ENCODE measurements at regions not wholly inside any gene's neighbourhood (a gene's known extent, or its start where the extent isn't known, plus 50 kb on each side); places are given as distances from the start of the nearest gene placed in this dataset.

GRCh38 chr1:29577512-29577911 lies 341.2 kb downstream of the PTPRU start:
- Mint-ChIP-seq H3K36me3 (ENCODE audit: low read depth) (no peaks in the 10 kb centered on the region), H3K4me3 (no peak overlapping the region), H3K4me1 (peaks cover 22% of the 10 kb centered on the region), H3K27me3 (ENCODE audit: insufficient read depth) (peaks cover 23% of the 10 kb centered on the region), H3K27ac (no peak overlapping the region), H3K9me3 (no peaks in the 10 kb centered on the region)
- no peaks in the 10 kb centered on the region for H3K36me3 ChIP-seq (ENCODE audit: control insufficient read depth, insufficient read depth, low read length)
- DNase-seq: peak; percentile 67
- H3K4me3 ChIP-seq (ENCODE audit: low read length): no peak overlapping the region
- peaks cover 17% of the 10 kb centered on the region for H3K27me3 ChIP-seq (ENCODE audit: control insufficient read depth, insufficient read depth, low read length, poor library complexity, severe bottlenecking)
- H3K4me1 ChIP-seq (ENCODE audit: control insufficient read depth, insufficient read depth, low read length): peaks cover 7% of the 10 kb centered on the region
- 75 to 76% methylated on average over 7 to 9 of the region's 9 CpGs for WGBS, 2 experiments (ENCODE audit: insufficient coverage in 1 of 2, insufficient read length in 1 of 2)
- H3K9me3 ChIP-seq (ENCODE audit: control insufficient read depth, low read length): no peaks in the 10 kb centered on the region
- H3K27ac ChIP-seq (ENCODE audit: low read depth, low read length): no peak overlapping the region
- TF ChIP-seq CTCF (conservative IDR thresholded peaks at IDR 0.05): peak; percentile 44
- H3K9ac ChIP-seq (ENCODE audit: extremely low read depth, low read length, poor library complexity, severe bottlenecking): no peak overlapping the region

- peaks cover 7% of the 10 kb centered on the region for H3K4me1 ChIP-seq (ENCODE audit: control insufficient read depth, insufficient read depth, low read length)
- Mint-ChIP-seq H3K27me3 (ENCODE audit: insufficient read depth) (peaks cover 23% of the 10 kb centered on the region), H3K4me3 (no peak overlapping the region), H3K36me3 (ENCODE audit: low read depth) (no peaks in the 10 kb centered on the region), H3K27ac (no peak overlapping the region), H3K4me1 (peaks cover 22% of the 10 kb centered on the region), H3K9me3 (no peaks in the 10 kb centered on the region)
- H3K4me3 ChIP-seq (ENCODE audit: low read length): no peak overlapping the region
- no peaks in the 10 kb centered on the region for H3K9me3 ChIP-seq (ENCODE audit: control insufficient read depth, low read length)
- H3K9ac ChIP-seq (ENCODE audit: extremely low read depth, low read length, poor library complexity, severe bottlenecking): no peak overlapping the region
- no peak for TF ChIP-seq CTCF (conservative IDR thresholded peaks at IDR 0.05)
- H3K36me3 ChIP-seq (ENCODE audit: control insufficient read depth, insufficient read depth, low read length): no peaks in the 10 kb centered on the region
- no peak for DNase-seq
- WGBS, 2 experiments (ENCODE audit: insufficient coverage in 1 of 2, insufficient read length in 1 of 2): 91 to 100% methylated on average over 3 to 6 of the region's 6 CpGs
- H3K27ac ChIP-seq (ENCODE audit: low read depth, low read length): no peak overlapping the region
- H3K27me3 ChIP-seq (ENCODE audit: control insufficient read depth, insufficient read depth, low read length, poor library complexity, severe bottlenecking): peaks cover 17% of the 10 kb centered on the region
These were observed 340.2 kb downstream of the PTPRU start for GRCh38 chr1:29576510-29576909.

- H3K27me3 Mint-ChIP-seq (ENCODE audit: insufficient read depth): peaks cover 24% of the 10 kb centered on the region
- no peaks in the 10 kb centered on the region for H3K9me3 ChIP-seq (ENCODE audit: control insufficient read depth, low read length)
- peaks cover 7% of the 10 kb centered on the region for H3K4me1 ChIP-seq (ENCODE audit: control insufficient read depth, insufficient read depth, low read length)
- no peak for TF ChIP-seq CTCF (conservative IDR thresholded peaks at IDR 0.05)
- no peak overlapping the region for H3K27ac Mint-ChIP-seq
- H3K27me3 ChIP-seq (ENCODE audit: control insufficient read depth, insufficient read depth, low read length, poor library complexity, severe bottlenecking): peaks cover 17% of the 10 kb centered on the region
- no peak overlapping the region for H3K4me3 Mint-ChIP-seq
- no peak overlapping the region for H3K9ac ChIP-seq (ENCODE audit: extremely low read depth, low read length, poor library complexity, severe bottlenecking)
- no peaks in the 10 kb centered on the region for H3K36me3 ChIP-seq (ENCODE audit: control insufficient read depth, insufficient read depth, low read length)
- no peak overlapping the region for H3K27ac ChIP-seq (ENCODE audit: low read depth, low read length)
- H3K4me3 ChIP-seq (ENCODE audit: low read length): no peak overlapping the region
- H3K9me3 Mint-ChIP-seq: no peaks in the 10 kb centered on the region
- no peaks in the 10 kb centered on the region for H3K36me3 Mint-ChIP-seq (ENCODE audit: low read depth)
- peaks cover 22% of the 10 kb centered on the region for H3K4me1 Mint-ChIP-seq
- no peak for DNase-seq
These were observed 339.5 kb downstream of the PTPRU start for GRCh38 chr1:29575826-29576225.

Data from endodermal cell (in vitro differentiated cells).